Right renal cortex interstitium (tissue), 3 donors: ENCODE measurements at regions not wholly inside any gene's neighbourhood (a gene's known extent, or its start where the extent isn't known, plus 50 kb on each side); places are given as distances from the start of the nearest gene placed in this dataset.
A peak's percentile ranks its signal among the peaks of the same experiment; 100 is the strongest.
"Not testable (repeated sequence)": the region's sequence is repeated elsewhere in the genome, so short reads cannot be mapped to it uniquely, and the experiment has no call there.

Experiments used
- DNase-seq, 3 donors: peaks; one replicate each; pipeline ENCODE4 v3.0.0-alpha.2; 2013; ENCODE audit warnings: low read depth in 3 of 3, low spot score in 2 of 3

GRCh38 chr18:58805467-58806187, 59.0 kb upstream of the ZNF532 start:
- DNase-seq: peak in 1 of 3 donors; percentile 36

GRCh38 chr18:58806826-58807714, 57.6 kb upstream of the ZNF532 start:
- DNase-seq: no peak

- no peak for DNase-seq
These were observed 56.9 kb upstream of the ZNF532 start for GRCh38 chr18:58807766-58808165.

- no peak for DNase-seq
These were observed 56.3 kb upstream of the ZNF532 start for GRCh38 chr18:58808349-58808748.

GRCh38 chr18:58811859-58812258, 52.8 kb upstream of the ZNF532 start:
- not testable (repeated sequence) for DNase-seq

- DNase-seq: no peak
These were observed 51.6 kb upstream of the ZNF532 start for GRCh38 chr18:58813105-58813504.

GRCh38 chr18:58813561-58814225, 51.0 kb upstream of the ZNF532 start:
- no peak for DNase-seq

GRCh38 chr18:58814317-58814716, 50.4 kb upstream of the ZNF532 start:
- DNase-seq: no peak
